Tongue (tissue), 1 donor: ENCODE measurements at regions not wholly inside any gene's neighbourhood (a gene's known extent, or its start where the extent isn't known, plus 50 kb on each side); places are given as distances from the start of the nearest gene placed in this dataset.

ENCODE experiments used
- DNase-seq: peaks from one replicate; pipeline ENCODE4 v3.0.0-alpha.2; 2015

- no peak for DNase-seq
Observed at GRCh38 chr3:71876135-71877105, 91.5 kb upstream of the PROK2 start.

- DNase-seq: peak; percentile 89
Observed at GRCh38 chr3:71875461-71875947, 90.6 kb upstream of the PROK2 start.

GRCh38 chr3:71874618-71875017, 89.7 kb upstream of the PROK2 start:
- DNase-seq: no peak

GRCh38 chr3:71873093-71873611, 88.2 kb upstream of the PROK2 start:
- no peak for DNase-seq

- DNase-seq: peak; percentile 48
Observed at GRCh38 chr3:71872256-71872655, 87.3 kb upstream of the PROK2 start.

GRCh38 chr3:71870966-71871512, 86.1 kb upstream of the PROK2 start:
- no peak for DNase-seq

- DNase-seq: no peak
Observed at GRCh38 chr3:71868876-71869275, 83.9 kb upstream of the PROK2 start.

GRCh38 chr3:71865727-71866126, 80.8 kb upstream of the PROK2 start:
- DNase-seq: no peak

- DNase-seq: no peak
Observed at GRCh38 chr3:71863563-71864190, 78.7 kb upstream of the PROK2 start.

- DNase-seq: no peak
Observed at GRCh38 chr3:71862371-71863140, 77.6 kb upstream of the PROK2 start.

GRCh38 chr3:71859123-71859519, 74.2 kb upstream of the PROK2 start:
- peak; percentile 45 for DNase-seq

GRCh38 chr3:71858503-71859122, 73.7 kb upstream of the PROK2 start:
- no peak for DNase-seq

- DNase-seq: no peak
Observed at GRCh38 chr3:71857956-71858355, 73.0 kb upstream of the PROK2 start.

GRCh38 chr3:71854706-71855105, 69.8 kb upstream of the PROK2 start:
- DNase-seq: no peak

GRCh38 chr3:71854096-71854495, 69.1 kb upstream of the PROK2 start:
- DNase-seq: no peak

- no peak for DNase-seq
Observed at GRCh38 chr3:71851878-71852277, 66.9 kb upstream of the PROK2 start.

GRCh38 chr3:71850654-71851053, 65.7 kb upstream of the PROK2 start:
- no peak for DNase-seq

- DNase-seq: no peak
Observed at GRCh38 chr3:71849681-71850080, 64.7 kb upstream of the PROK2 start.

GRCh38 chr3:71847794-71848193, 62.8 kb upstream of the PROK2 start:
- DNase-seq: no peak

GRCh38 chr3:71846185-71846584, 61.2 kb upstream of the PROK2 start:
- no peak for DNase-seq

- no peak for DNase-seq
Observed at GRCh38 chr3:71843071-71843470, 58.1 kb upstream of the PROK2 start.

GRCh38 chr3:71838406-71838805, 53.5 kb upstream of the PROK2 start:
- DNase-seq: no peak
